ENCODE measurements at regions not wholly inside any gene's neighbourhood (a gene's known extent, or its start where the extent isn't known, plus 50 kb on each side); places are given as distances from the start of the nearest gene placed in this dataset.
"Not testable (repeated sequence)": the region's sequence is repeated elsewhere in the genome, so short reads cannot be mapped to it uniquely, and the experiment has no call there.

DNA sequence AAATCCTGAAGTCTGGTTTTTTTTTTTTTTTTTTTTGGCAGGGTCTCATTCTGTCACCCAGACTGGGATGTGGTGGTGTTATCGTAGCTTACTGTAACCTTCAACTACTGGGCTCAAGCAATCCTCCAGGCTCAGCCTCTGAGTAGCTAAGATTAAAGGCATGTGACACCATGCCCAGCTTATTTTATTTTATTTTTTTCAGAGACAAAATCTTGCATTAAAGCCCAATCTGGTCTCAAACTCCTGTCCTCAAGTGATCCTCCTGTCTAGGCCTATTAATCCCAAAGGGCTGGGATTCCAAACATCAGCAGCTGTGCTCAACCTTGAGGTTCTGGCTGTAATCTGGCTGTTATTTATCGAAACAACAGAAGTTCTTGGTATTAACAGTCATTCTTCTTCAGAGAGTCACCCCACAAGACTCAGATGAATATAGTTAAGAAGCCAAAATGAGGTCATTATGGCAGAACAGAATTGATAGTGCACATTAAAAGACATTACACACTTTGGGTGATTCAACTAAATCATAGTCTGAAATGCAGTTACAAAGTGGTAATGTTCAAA, 186.8 kb downstream of the USP22 start:
- not testable (repeated sequence) for H3K36me3 ChIP-seq (ENCODE audit: control insufficient read depth in 1 of 2, insufficient read depth in 2 of 2, low read length in 2 of 2); H3K9me3 ChIP-seq (ENCODE audit: control insufficient read depth in 1 of 2, low read length in 2 of 2); H3K4me3 ChIP-seq (ENCODE audit: low read depth in 1 of 2, low read length in 2 of 2); H3K4me1 ChIP-seq (ENCODE audit: control insufficient read depth in 1 of 2, insufficient read depth in 2 of 2, low read length in 2 of 2); H3K9ac ChIP-seq (ENCODE audit: low read depth in 1 of 2, low read length in 2 of 2); H3K27ac ChIP-seq (ENCODE audit: low read depth, low read length)
- peaks cover 5 to 10% of the 10 kb centered on the region in 2 donors for H3K27me3 ChIP-seq (ENCODE audit: control insufficient read depth in 1 of 2, insufficient read depth in 2 of 2, low read length in 2 of 2)

- H3K4me1 ChIP-seq (ENCODE audit: control insufficient read depth in 1 of 2, insufficient read depth in 2 of 2, low read length in 2 of 2); H3K27me3 ChIP-seq (ENCODE audit: control insufficient read depth in 1 of 2, insufficient read depth in 2 of 2, low read length in 2 of 2); H3K9ac ChIP-seq (ENCODE audit: low read depth in 1 of 2, low read length in 2 of 2); H3K4me3 ChIP-seq (ENCODE audit: low read depth in 1 of 2, low read length in 2 of 2); H3K27ac ChIP-seq (ENCODE audit: low read depth, low read length); H3K36me3 ChIP-seq (ENCODE audit: control insufficient read depth in 1 of 2, insufficient read depth in 2 of 2, low read length in 2 of 2); H3K9me3 ChIP-seq (ENCODE audit: control insufficient read depth in 1 of 2, low read length in 2 of 2): not testable (repeated sequence)
Measured at GRCh38 chr17:20866444-20867209, 176.2 kb downstream of the USP22 start.

DNA sequence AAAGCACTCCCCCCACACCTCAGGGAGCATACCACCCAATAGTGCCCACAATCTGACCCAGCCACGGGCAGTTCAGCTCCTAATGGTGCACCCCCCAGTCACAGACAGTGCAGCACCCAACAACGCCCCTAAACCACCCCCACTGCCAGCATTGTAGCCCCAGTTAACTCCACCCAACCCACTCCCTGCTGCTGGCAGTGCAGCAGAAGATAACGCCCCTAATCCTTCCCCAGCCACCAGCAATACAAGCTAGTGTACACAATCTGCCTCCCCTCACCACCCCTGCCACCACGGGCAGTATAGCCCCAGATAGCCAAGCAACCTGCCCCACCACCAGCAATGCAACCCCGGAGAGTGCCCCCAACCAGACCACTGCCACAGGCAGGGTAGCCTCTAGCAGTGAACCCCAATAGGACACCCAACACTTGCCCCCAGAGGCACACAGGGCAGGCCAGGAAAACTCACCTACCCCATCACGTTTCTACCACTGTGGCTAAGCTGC, 175.3 kb downstream of the USP22 start:
- H3K27me3 ChIP-seq (ENCODE audit: control insufficient read depth in 1 of 2, insufficient read depth in 2 of 2, low read length in 2 of 2); H3K9me3 ChIP-seq (ENCODE audit: control insufficient read depth in 1 of 2, low read length in 2 of 2); H3K4me1 ChIP-seq (ENCODE audit: control insufficient read depth in 1 of 2, insufficient read depth in 2 of 2, low read length in 2 of 2); H3K9ac ChIP-seq (ENCODE audit: low read depth in 1 of 2, low read length in 2 of 2); H3K36me3 ChIP-seq (ENCODE audit: control insufficient read depth in 1 of 2, insufficient read depth in 2 of 2, low read length in 2 of 2); H3K27ac ChIP-seq (ENCODE audit: low read depth, low read length); H3K4me3 ChIP-seq (ENCODE audit: low read depth in 1 of 2, low read length in 2 of 2): not testable (repeated sequence)

- H3K27ac ChIP-seq (ENCODE audit: low read depth, low read length); H3K36me3 ChIP-seq (ENCODE audit: control insufficient read depth in 1 of 2, insufficient read depth in 2 of 2, low read length in 2 of 2); H3K4me3 ChIP-seq (ENCODE audit: low read depth in 1 of 2, low read length in 2 of 2); H3K9ac ChIP-seq (ENCODE audit: low read depth in 1 of 2, low read length in 2 of 2); H3K27me3 ChIP-seq (ENCODE audit: control insufficient read depth in 1 of 2, insufficient read depth in 2 of 2, low read length in 2 of 2); H3K4me1 ChIP-seq (ENCODE audit: control insufficient read depth in 1 of 2, insufficient read depth in 2 of 2, low read length in 2 of 2); H3K9me3 ChIP-seq (ENCODE audit: control insufficient read depth in 1 of 2, low read length in 2 of 2): not testable (repeated sequence)
Measured at GRCh38 chr17:20867938-20868661, 174.7 kb downstream of the USP22 start.

DNA sequence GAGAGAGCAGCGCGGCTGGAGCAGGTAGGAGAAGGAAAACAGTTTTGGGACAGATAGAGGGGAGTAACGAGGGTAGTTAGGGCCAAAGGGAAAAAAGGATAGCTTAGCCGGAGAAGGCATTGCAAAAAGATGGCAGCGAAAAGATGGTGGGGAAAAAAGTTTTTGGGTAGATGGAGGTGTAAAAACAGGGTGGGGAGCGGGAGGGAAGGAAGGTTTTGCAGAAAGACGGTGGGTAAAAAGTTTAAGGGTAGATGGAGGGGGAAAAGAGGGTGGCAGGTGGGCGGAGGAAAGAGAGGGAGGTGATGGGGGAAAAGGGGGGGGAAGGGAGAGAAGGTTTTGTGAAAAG, 174.2 kb downstream of the USP22 start:
- H3K9me3 ChIP-seq (ENCODE audit: control insufficient read depth in 1 of 2, low read length in 2 of 2); H3K4me3 ChIP-seq (ENCODE audit: low read depth in 1 of 2, low read length in 2 of 2); H3K36me3 ChIP-seq (ENCODE audit: control insufficient read depth in 1 of 2, insufficient read depth in 2 of 2, low read length in 2 of 2): not testable (repeated sequence)

GRCh38 chr17:20873173-20873572, 169.6 kb downstream of the USP22 start:
- not testable (repeated sequence) for H3K4me3 ChIP-seq (ENCODE audit: low read depth in 1 of 2, low read length in 2 of 2); H3K4me1 ChIP-seq (ENCODE audit: control insufficient read depth in 1 of 2, insufficient read depth in 2 of 2, low read length in 2 of 2); H3K27ac ChIP-seq (ENCODE audit: low read depth, low read length); H3K9me3 ChIP-seq (ENCODE audit: control insufficient read depth in 1 of 2, low read length in 2 of 2); H3K36me3 ChIP-seq (ENCODE audit: control insufficient read depth in 1 of 2, insufficient read depth in 2 of 2, low read length in 2 of 2); H3K27me3 ChIP-seq (ENCODE audit: control insufficient read depth in 1 of 2, insufficient read depth in 2 of 2, low read length in 2 of 2); H3K9ac ChIP-seq (ENCODE audit: low read depth in 1 of 2, low read length in 2 of 2)

More for the DNA sequence above, 174.2 kb downstream of the USP22 start:
- not testable (repeated sequence) for H3K27me3 ChIP-seq (ENCODE audit: control insufficient read depth in 1 of 2, insufficient read depth in 2 of 2, low read length in 2 of 2); H3K4me1 ChIP-seq (ENCODE audit: control insufficient read depth in 1 of 2, insufficient read depth in 2 of 2, low read length in 2 of 2); H3K9ac ChIP-seq (ENCODE audit: low read depth in 1 of 2, low read length in 2 of 2); H3K27ac ChIP-seq (ENCODE audit: low read depth, low read length)

GRCh38 chr17:20873688-20874328, 169.0 kb downstream of the USP22 start:
- not testable (repeated sequence) for H3K27ac ChIP-seq (ENCODE audit: low read depth, low read length); H3K36me3 ChIP-seq (ENCODE audit: control insufficient read depth in 1 of 2, insufficient read depth in 2 of 2, low read length in 2 of 2); H3K27me3 ChIP-seq (ENCODE audit: control insufficient read depth in 1 of 2, insufficient read depth in 2 of 2, low read length in 2 of 2); H3K4me3 ChIP-seq (ENCODE audit: low read depth in 1 of 2, low read length in 2 of 2); H3K9me3 ChIP-seq (ENCODE audit: control insufficient read depth in 1 of 2, low read length in 2 of 2); H3K9ac ChIP-seq (ENCODE audit: low read depth in 1 of 2, low read length in 2 of 2); H3K4me1 ChIP-seq (ENCODE audit: control insufficient read depth in 1 of 2, insufficient read depth in 2 of 2, low read length in 2 of 2)

GRCh38 chr17:20877384-20877783, 165.4 kb downstream of the USP22 start:
- H3K4me3 ChIP-seq (ENCODE audit: low read depth in 1 of 2, low read length in 2 of 2); H3K27ac ChIP-seq (ENCODE audit: low read depth, low read length); H3K4me1 ChIP-seq (ENCODE audit: control insufficient read depth in 1 of 2, insufficient read depth in 2 of 2, low read length in 2 of 2); H3K9me3 ChIP-seq (ENCODE audit: control insufficient read depth in 1 of 2, low read length in 2 of 2); H3K9ac ChIP-seq (ENCODE audit: low read depth in 1 of 2, low read length in 2 of 2); H3K36me3 ChIP-seq (ENCODE audit: control insufficient read depth in 1 of 2, insufficient read depth in 2 of 2, low read length in 2 of 2); H3K27me3 ChIP-seq (ENCODE audit: control insufficient read depth in 1 of 2, insufficient read depth in 2 of 2, low read length in 2 of 2): not testable (repeated sequence)

- no peak overlapping the region for H3K27ac ChIP-seq (ENCODE audit: low read depth, low read length)
- no peaks in the 10 kb centered on the region for H3K36me3 ChIP-seq (ENCODE audit: control insufficient read depth in 1 of 2, insufficient read depth in 2 of 2, low read length in 2 of 2)
- no peaks in the 10 kb centered on the region for H3K9me3 ChIP-seq (ENCODE audit: control insufficient read depth in 1 of 2, low read length in 2 of 2)
- H3K4me3 ChIP-seq (ENCODE audit: low read depth in 1 of 2, low read length in 2 of 2) = no peak overlapping the region
- no peaks in the 10 kb centered on the region for H3K27me3 ChIP-seq (ENCODE audit: control insufficient read depth in 1 of 2, insufficient read depth in 2 of 2, low read length in 2 of 2)
- no peaks in the 10 kb centered on the region for H3K4me1 ChIP-seq (ENCODE audit: control insufficient read depth in 1 of 2, insufficient read depth in 2 of 2, low read length in 2 of 2)
- no peak overlapping the region for H3K9ac ChIP-seq (ENCODE audit: low read depth in 1 of 2, low read length in 2 of 2)
Measured at GRCh38 chr17:20890338-20890737, 152.5 kb downstream of the USP22 start.

- not testable (repeated sequence) for H3K36me3 ChIP-seq (ENCODE audit: control insufficient read depth in 1 of 2, insufficient read depth in 2 of 2, low read length in 2 of 2); H3K9me3 ChIP-seq (ENCODE audit: control insufficient read depth in 1 of 2, low read length in 2 of 2); H3K4me3 ChIP-seq (ENCODE audit: low read depth in 1 of 2, low read length in 2 of 2); H3K27me3 ChIP-seq (ENCODE audit: control insufficient read depth in 1 of 2, insufficient read depth in 2 of 2, low read length in 2 of 2); H3K27ac ChIP-seq (ENCODE audit: low read depth, low read length); H3K9ac ChIP-seq (ENCODE audit: low read depth in 1 of 2, low read length in 2 of 2); H3K4me1 ChIP-seq (ENCODE audit: control insufficient read depth in 1 of 2, insufficient read depth in 2 of 2, low read length in 2 of 2)
Measured at GRCh38 chr17:20895426-20895825, 147.4 kb downstream of the USP22 start.

All from duodenal mucosa (tissue), 2 donors.